GM19467 (cell line): ENCODE measurements at regions not wholly inside any gene's neighbourhood (a gene's known extent, or its start where the extent isn't known, plus 50 kb on each side); places are given as distances from the start of the nearest gene placed in this dataset.
"Not testable (repeated sequence)": the region's sequence is repeated elsewhere in the genome, so short reads cannot be mapped to it uniquely, and the experiment has no call there.

Source experiments
- ATAC-seq: cut with Tn5 transposase; IDR thresholded peaks from one replicate; pipeline ENCODE4 v1.9.1; 2021; ENCODE audit warnings: mild to moderate bottlenecking, moderate library complexity; ENCODE audit not compliant: unreplicated experiment

DNA sequence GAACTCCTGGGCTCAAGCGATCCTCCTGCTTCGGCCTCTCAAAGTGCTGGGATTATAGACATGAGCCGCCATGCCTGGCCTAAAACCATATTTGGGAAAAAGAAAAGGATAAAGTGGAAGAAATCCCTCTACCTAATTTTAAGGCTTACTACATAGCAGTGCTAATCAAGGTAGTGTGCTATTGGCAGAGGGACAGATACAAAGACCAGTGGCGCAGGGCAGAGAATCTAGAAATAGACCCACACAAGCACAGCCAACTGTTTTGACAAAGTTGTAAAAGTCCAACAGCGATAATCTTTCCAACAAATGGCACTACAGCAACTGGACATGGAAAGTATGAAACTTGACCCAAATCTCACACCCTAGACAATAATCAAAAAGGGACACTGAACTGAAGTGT is 138.4 kb downstream of the TFCP2L1 start:
- ATAC-seq, result no peak

DNA sequence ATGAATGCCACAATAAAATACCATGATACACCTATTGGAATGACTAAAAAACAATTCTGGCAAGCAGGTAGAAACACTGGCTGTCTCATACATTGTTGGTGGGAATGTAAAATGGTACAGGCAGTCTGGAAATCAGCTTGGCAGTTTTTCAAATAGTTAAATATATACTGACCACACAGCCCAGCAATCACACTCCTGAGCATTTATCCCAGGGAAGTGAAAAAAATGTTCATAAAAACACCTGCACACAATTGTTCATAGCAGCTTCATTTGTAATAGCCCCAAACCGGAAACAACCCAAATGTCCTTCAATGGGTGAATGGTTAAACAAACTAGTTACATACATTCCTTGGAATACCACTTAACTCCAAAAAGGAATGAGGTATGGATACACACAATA is 137.2 kb downstream of the TFCP2L1 start:
- no peak for ATAC-seq

DNA sequence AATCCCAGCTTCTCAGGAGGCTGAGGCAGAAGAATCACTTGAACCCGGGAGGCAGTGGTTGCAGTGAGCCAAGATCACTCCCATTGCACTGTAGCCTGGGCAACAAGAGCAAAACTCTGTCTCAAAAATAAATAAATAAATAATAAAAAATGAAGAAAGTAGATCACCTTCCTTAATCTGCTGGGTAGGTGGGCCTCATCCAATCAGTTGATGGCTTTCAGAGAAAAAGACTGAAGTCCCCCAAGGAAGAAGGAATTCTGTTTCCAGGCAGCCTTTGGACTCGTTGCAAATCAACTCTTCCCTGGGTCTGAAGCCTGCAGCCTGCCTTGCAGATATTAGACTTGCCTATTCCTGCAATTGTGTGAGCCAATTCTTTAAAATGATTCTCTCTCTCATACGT is 136.5 kb downstream of the TFCP2L1 start:
- ATAC-seq, result no peak

DNA sequence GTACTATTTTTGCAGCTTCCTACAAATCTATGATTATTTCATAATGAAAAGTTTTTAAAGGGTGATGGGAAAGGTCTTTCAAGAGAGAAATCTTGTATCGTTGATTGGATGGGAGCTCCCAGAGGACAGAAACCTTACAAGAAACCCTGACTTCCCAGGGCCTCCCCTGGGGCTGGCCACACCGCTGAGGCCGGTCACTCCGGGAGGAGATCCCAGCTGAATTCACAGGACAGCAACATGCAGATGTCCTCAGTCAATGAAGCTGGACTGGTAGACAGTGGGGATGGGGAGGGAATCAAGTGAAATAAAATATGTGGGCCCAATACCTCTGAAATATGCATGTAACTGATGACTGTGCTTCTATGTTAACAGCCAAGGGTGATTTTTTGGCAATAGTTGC is 135.6 kb downstream of the TFCP2L1 start:
- no peak for ATAC-seq

DNA sequence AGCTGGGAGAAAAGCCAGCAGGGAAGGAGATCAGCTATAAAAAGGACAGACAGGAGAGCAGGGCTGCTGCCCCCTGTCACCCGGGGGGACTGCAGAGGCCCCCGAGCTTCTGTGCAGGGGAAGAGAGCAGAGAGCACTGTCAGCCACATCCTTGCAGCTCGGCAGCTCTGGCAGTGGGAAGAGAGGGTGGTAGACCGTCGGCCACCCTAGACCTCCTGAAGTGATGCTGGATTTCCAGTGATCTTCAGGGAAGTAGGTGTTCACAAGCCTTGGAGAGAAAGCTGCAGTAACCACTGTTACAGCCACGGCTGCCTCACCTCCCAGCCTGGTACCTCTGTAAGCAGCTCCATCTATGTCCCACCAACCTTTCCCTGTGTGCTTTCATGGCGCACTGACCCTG is 134.9 kb downstream of the TFCP2L1 start:
- ATAC-seq, result no peak

DNA sequence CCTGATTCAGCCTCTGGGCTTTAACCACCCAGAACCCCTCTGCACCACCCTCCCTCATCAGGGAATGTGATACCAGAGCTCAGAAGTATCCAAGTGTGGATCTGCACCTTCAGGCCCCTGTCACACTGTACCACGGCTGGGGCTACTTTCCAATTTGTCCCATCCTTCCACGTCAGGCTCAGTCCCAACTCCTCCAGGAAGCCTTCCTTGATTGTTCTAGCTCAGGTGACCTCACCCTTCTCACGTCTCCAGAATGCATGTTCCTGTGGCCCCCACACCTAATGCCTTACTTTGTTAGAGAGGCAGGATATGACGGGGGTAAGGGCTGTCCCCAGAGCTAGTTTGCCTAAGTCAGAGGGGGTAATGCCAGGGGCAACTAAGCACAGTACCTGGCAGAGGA is 134.3 kb downstream of the TFCP2L1 start:
- no peak for ATAC-seq

DNA sequence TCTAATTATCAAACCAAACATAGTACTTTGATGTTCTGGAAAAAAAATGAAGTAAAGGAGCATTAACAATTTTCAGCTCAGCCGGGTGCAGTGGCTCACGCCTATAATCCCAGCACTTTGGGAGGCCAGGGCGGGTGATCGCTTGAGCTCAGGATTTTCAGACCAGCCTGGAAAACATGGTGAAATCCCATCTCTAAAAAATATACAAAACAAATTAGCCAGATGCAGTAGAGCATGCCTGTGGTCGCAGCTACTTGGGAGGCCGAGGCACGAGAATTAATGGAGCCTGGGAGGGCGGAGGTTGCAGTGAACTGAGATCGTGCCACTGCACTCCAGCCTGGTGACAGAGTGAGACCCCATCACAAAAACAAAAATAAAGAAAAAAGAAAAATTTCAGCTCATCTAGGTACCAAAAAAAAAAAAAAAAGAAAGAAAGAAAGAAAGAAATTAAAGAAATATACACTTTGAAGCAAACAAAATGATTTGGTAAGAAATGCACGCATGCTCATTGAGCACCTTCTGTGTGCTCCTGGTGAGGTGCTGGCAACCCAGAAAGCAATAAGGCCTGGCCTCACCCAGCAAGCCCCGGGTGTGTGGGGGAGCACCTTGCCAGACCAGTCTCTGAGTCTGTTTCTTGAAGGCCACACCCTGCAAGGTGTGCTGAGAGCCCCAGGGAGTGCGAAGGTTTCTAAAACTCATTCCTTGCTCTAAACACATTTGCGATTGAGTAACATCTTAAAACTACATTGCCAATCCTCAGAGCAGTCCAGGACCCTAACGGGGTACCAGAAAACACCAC is 133.5 kb downstream of the TFCP2L1 start:
- ATAC-seq, result no peak

DNA sequence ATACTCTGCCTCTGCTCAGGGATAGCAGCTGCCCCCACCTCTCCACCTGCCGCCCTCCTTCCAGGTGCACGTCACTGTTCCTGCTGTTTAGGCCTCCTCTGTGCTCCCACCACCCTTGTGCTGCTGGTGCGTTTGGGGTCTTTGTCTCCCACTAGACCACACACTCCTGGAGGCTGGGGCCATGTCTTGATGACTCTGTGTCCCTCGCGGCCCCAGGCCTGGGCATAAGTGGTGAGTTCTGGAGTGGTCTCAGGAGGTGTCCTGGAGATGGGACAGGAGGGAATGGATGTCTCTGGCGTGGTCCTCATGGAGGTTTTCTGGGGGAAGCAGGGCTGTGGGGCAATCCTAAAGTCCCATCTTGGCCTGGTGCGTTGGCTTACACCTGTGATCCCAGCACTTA is 132.1 kb downstream of the TFCP2L1 start:
- ATAC-seq, result no peak

DNA sequence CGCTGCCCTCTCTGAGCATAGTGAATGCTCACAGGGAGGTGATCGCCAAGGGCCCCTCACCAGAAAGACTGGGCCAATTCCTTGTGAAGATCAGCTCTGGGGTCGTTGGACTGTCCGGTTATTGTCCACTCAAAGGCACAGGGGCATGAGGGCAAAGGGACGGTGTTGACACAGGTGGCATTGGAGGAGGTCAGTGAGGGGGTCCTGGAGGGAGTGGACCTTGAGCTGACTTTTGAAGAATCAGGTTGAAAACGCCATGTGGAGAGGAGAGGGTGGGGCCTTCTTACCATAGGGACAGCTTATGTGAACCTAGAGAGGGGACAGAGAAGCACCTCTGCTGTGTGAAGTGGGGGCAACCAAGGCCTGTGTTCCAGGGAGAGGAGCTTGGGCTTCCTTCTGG is 131.5 kb downstream of the TFCP2L1 start:
- ATAC-seq, result no peak

DNA sequence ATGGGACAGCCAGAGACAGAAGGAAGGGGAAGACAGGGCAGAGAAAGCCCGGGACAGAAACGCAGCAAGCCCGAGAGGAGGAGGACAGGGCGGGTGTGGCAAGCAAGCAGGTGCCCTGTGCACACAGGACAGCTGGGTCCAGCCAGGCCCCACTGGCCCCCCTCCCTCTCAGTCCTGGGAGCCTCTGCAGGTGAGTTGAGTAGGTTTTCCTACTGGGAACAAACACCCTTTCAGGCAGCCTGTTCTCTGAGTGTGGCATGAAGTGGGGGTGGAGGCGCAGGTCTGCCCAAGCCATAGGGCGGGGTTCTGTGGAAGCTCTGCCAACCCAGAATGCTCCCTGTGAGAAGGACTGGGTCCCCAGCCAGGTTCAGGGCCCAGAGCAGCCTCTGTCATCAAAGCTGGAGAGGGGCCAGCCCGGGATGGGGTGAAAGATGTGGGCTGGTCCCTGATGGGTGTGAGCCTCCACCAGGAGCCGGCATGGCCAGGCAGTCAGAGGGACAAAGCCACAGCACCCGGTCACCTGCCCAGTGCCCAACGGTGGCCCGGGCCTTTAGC is 129.4 kb downstream of the TFCP2L1 start:
- ATAC-seq, result no peak

DNA sequence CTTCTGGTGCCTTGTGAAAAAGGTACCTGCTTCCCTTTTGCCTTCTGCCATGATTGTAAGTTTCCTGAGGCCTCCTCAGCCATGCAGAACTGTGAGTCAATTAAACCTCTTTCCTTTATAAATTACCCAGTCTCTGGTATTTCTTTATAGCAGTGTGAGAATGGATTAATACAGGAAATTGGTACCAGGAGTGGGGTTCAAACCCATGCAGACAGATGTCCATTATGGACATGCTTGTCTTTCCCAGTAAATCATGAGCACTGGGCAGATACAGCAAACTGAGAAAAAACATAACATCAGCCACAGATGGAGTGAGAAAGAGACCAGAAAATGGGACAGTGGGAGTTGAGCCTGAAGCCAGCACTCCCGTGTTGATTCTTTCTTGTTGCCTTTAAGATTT is 127.5 kb downstream of the TFCP2L1 start:
- ATAC-seq, result not testable (repeated sequence)

DNA sequence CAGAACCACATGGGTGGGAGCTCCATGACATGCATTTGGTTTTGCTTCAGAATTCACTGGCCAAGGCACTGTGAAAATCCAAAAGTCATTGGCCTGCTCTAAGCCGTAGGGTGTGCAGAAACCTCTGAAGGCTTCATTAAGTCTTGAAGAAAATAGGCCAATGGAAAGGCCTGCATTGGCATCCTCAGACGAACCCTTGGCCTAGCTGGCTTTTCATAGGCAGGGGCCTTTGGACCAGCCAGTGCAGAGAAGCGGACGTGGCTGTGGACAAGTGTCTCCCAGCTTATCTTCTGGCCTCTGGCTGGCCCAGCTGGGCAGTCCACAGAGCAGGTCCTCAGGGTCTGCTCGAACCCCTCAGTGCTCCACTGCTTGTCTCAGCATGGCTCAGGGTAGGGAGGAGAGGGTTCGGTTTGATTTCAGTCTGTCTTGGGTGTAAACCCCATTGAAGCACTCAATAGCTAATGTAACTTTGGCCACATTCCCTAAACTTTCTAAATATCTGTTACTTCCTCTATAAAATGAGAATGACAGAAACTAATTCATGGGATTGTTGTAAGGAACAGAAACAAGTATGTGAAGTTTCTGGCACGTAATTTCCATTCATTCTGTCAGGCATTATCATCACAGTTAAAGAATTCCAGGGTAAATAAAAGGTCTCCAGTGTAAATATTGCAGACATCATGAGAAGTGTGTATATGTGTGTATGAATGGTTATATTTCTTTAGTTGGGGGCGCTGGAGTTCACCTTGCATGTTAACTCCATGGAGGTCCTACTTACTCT is 125.5 kb downstream of the TFCP2L1 start:
- no peak for ATAC-seq

DNA sequence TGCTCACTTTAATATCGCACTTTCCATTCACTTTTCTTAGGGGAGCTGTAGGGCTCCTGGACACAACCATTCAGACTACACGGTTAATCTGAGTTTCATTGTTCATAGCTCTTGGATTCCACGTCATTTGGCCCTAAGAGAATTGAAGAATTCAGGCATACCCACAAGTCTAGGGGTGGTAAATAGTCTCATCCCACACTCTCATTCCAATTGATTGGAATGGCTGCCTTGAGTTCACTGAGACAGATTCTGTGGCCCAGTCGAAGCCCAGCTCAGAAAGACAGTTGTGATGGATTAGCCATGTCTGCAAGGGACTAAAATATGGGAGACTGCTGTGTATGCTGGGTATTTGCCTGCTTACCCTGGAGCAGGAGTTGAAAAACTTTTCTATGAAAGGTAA is 124.6 kb downstream of the TFCP2L1 start:
- no peak for ATAC-seq

DNA sequence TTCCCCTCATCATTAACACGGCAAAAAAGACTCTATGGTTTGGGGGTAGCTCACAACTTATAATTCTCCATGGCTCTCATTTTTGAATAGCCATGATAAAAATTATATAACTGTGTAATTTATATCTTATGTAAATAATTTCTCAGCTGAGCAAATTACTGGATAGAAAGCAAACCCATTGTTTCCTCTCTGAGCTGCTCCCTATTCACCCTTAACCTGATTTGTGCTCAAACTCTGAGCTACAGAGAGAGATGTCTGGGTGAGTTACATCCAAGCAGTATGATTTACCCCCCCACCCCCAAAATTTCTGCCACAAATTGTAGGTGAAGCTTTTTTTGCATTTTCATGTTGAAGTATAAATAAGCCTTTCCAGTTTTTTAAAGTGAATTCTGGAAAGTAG is 123.7 kb downstream of the TFCP2L1 start:
- no peak for ATAC-seq

DNA sequence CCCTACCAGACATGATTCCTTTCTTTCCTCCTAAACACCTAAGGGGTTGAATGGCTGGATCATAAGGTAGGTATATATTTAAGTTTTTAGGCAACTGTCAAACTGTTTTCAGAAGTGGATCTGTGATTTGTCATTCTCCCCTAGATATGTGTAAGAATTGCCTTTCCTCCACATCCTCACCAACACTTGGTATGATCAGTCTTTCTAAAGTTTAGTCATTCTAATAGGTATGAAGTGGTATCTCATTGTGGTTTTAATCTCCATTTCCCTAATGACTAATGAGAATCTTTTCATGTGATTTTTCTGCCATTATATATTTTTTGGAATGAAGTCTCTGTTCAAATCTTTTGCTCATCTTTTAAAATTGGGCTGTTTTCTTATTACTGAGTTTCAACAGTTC is 122.1 kb downstream of the TFCP2L1 start:
- ATAC-seq, result no peak

DNA sequence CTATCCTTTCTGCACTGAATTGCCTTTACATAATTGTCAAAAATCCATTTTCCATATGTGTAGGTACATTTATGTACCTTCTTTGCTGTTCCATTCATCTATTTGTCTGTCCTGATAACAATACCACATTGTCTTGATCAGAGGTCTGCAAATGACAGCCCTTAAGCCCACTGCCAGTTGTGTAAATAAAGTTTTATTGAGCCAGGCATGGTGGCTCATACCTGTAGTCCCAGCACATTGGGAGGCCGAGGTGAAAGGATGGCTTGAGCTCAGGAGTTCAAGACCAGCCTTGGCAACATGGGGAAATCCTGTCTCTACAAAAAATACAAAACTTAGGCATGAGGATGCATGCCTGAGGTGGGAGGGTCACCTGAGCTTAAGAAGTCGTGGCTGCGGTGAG is 121.0 kb downstream of the TFCP2L1 start:
- ATAC-seq, result no peak

DNA sequence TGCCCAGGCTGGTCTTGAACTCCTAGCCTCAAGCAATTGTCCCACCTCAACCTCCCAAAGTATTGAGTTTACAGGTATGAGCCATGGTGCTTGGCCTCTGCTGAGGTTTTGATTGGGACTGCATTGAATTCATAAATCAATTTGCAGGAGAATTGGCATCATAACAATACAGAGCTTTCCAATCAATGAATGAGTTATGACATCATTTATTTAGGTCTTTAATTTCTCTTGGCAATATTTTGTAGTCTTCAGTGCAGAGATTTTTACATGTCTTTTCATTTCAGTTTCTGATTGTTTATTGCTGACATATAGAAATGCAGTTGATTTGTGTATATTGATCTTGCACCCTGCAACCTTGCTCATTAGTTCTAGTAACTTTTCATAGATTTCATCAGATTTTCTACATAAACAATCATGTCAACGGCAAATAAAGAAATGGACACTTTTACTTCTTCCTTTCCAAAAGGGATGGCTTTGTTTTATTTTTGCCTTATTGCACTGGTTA is 119.9 kb downstream of the TFCP2L1 start:
- ATAC-seq, result no peak
